Liver (tissue), 8 donors: ENCODE measurements at regions not wholly inside any gene's neighbourhood (a gene's known extent, or its start where the extent isn't known, plus 50 kb on each side); places are given as distances from the start of the nearest gene placed in this dataset.

ENCODE experiments used
- DNase-seq: peaks from one replicate; pipeline ENCODE4 v3.0.0-alpha.2; 2017; ENCODE audit warnings: low spot score
- H3K27ac ChIP-seq, 2 donors: one replicate each; pipeline ENCODE4 v1.7.0; 2013; ENCODE audit warnings: inconsistent platforms in 2 of 2, low read length in 2 of 2, control low read depth in 1 of 2, low read depth in 1 of 2, mild to moderate bottlenecking in 1 of 2
- H3K27me3 ChIP-seq, 4 donors: one replicate each; pipeline versions ENCODE4 v1.6.1 to v1.7.0; 2013; ENCODE audit warnings: low read length in 3 of 4, inconsistent platforms in 1 of 4, mild to moderate bottlenecking in 1 of 4, moderate library complexity in 1 of 4; ENCODE audit not compliant: control insufficient read depth in 4 of 4, insufficient read depth in 4 of 4
- H3K36me3 ChIP-seq, 4 donors: one replicate each; pipeline versions ENCODE4 v1.6.1 to v1.7.0; 2013; ENCODE audit warnings: low read length in 3 of 4, mild to moderate bottlenecking in 3 of 4, low read depth in 1 of 4, moderate library complexity in 1 of 4; ENCODE audit not compliant: control insufficient read depth in 4 of 4, insufficient read depth in 3 of 4
- H3K4me1 ChIP-seq, 4 donors: one replicate each; pipeline versions ENCODE4 v1.6.1 to v1.7.0; 2013; ENCODE audit warnings: low read length in 3 of 4, mild to moderate bottlenecking in 3 of 4, moderate library complexity in 1 of 4; ENCODE audit not compliant: control insufficient read depth in 4 of 4, insufficient read depth in 4 of 4
- H3K4me3 ChIP-seq, 3 donors: one replicate each; pipeline versions ENCODE4 v1.6.1 to v1.7.0; 2013; ENCODE audit warnings: low read length in 3 of 3, control low read depth in 1 of 3, low read depth in 1 of 3, mild to moderate bottlenecking in 1 of 3
- H3K9ac ChIP-seq, 2 donors: one replicate each; pipeline ENCODE4 v1.7.0; 2013; ENCODE audit warnings: low read length in 2 of 2, mild to moderate bottlenecking in 2 of 2, moderate library complexity in 2 of 2, control low read depth in 1 of 2, low read depth in 1 of 2
- H3K9me3 ChIP-seq, 4 donors: one replicate each; pipeline versions ENCODE4 v1.6.1 to v1.7.0; 2013; ENCODE audit warnings: low read length in 3 of 4; ENCODE audit not compliant: control insufficient read depth in 4 of 4
- CTCF ChIP-seq: fragments of 150-350 bp; IDR thresholded peaks from 2 replicates; pipeline ENCODE4 v1.5.1; 2017; ENCODE audit warnings: improper control_type of control experiment, low read depth, low read length; ENCODE audit not compliant: missing input control
- EGR1 ChIP-seq, 2 donors: IDR thresholded peaks; 2 replicates each; pipeline ENCODE4 v1.6.1; 2016 to 2018; ENCODE audit warnings: antibody characterized with exemption in 2 of 2, low read depth in 2 of 2
- FOXA1 ChIP-seq: IDR thresholded peaks from 2 replicates; pipeline ENCODE4 v1.6.1; 2016; ENCODE audit warnings: antibody characterized with exemption
- FOXA2 ChIP-seq: IDR thresholded peaks from 2 replicates; pipeline ENCODE4 v1.6.1; 2016; ENCODE audit warnings: antibody characterized with exemption
- GABPA ChIP-seq, 2 donors: IDR thresholded peaks in 1 of 2; conservative IDR thresholded peaks in 1 of 2; 2 replicates each; pipeline ENCODE4 v1.6.1; 2016; ENCODE audit warnings: antibody characterized with exemption in 2 of 2, mild to moderate bottlenecking in 1 of 2, moderate library complexity in 1 of 2
- HNF4A ChIP-seq, 2 donors: conservative IDR thresholded peaks; 2 replicates each; pipeline ENCODE4 v1.6.1; 2016; ENCODE audit warnings: antibody characterized with exemption in 2 of 2, mild to moderate bottlenecking in 2 of 2
- HNF4G ChIP-seq: IDR thresholded peaks from 2 replicates; pipeline ENCODE4 v1.6.1; 2016; ENCODE audit warnings: antibody characterized with exemption
- JUND ChIP-seq, 2 donors: IDR thresholded peaks; 2 replicates each; pipeline ENCODE4 v1.6.1; 2016; ENCODE audit warnings: antibody characterized with exemption in 2 of 2
- NR2F2 ChIP-seq: IDR thresholded peaks from 2 replicates; pipeline ENCODE4 v1.6.1; 2016; ENCODE audit warnings: antibody characterized with exemption
- RAD21 ChIP-seq, 2 donors: IDR thresholded peaks; 2 replicates each; pipeline ENCODE4 v1.6.1; 2016; ENCODE audit warnings: antibody characterized with exemption in 2 of 2, mild to moderate bottlenecking in 2 of 2
- REST ChIP-seq: IDR thresholded peaks from 2 replicates; pipeline ENCODE4 v1.6.1; 2016; ENCODE audit warnings: antibody characterized with exemption, mild to moderate bottlenecking
- RXRA ChIP-seq, 2 donors: IDR thresholded peaks; 2 replicates each; pipeline ENCODE4 v1.6.1; 2017 to 2018; ENCODE audit warnings: antibody characterized with exemption in 2 of 2, mild to moderate bottlenecking in 1 of 2
- SP1 ChIP-seq: IDR thresholded peaks from 2 replicates; pipeline ENCODE4 v1.6.1; 2018; ENCODE audit warnings: antibody characterized with exemption, mild to moderate bottlenecking
- TAF1 ChIP-seq: conservative IDR thresholded peaks from 2 replicates; pipeline ENCODE4 v1.6.1; 2016; ENCODE audit warnings: antibody characterized with exemption, mild to moderate bottlenecking
- YY1 ChIP-seq: IDR thresholded peaks from 2 replicates; pipeline ENCODE4 v1.6.1; 2016; ENCODE audit warnings: antibody characterized with exemption, mild to moderate bottlenecking
- ZBTB33 ChIP-seq: IDR thresholded peaks from 2 replicates; pipeline ENCODE4 v1.6.1; 2016; ENCODE audit warnings: antibody characterized with exemption
- WGBS: extraction: QIAGEN DNeasy Blood & Tissue Kit; methylation state at CpG from one replicate; pipeline ENCODE4 v1.1.7; 2013; 5-methylcytosine and 5-hydroxymethylcytosine counted together
- TF ChIP-seq, protein P1 (sequence below): IDR thresholded peaks from 2 replicates; pipeline ENCODE4 v1.6.1; 2016; ENCODE audit warnings: antibody characterized with exemption
- TF ChIP-seq, protein P2 (sequence below): IDR thresholded peaks from 2 replicates; pipeline ENCODE4 v1.6.1; 2016; ENCODE audit warnings: antibody characterized with exemption
- donor health status: healthy.
- donor health status: healthy.
- donor health status: healthy.
- donor health status: healthy.
- donor health status: healthy.

DNA sequence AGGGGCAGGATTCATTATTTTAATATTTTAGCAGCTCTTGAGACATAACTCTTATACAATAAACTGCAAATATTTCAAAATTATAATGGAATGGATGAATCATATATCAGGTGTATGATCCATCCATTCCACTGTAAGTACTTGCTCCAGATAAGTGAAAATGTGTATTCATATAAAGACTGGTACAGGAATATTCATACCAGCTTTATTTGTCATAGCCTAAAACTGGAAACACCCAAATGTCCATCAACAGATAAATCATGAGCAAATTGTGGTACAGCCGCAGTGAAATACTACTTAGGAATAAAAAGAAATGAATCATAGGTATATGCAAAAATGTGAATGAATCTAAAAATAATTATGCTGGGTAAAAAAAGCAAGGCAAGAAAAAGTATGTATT is 263.6 kb upstream of the SYT10 start:
- no peak for DNase-seq
- Histone ChIP-seq H3K4me1 (no peaks in the 10 kb centered on the region), H3K27me3 (no peaks in the 10 kb centered on the region), H3K27ac (no peak overlapping the region), H3K9ac (no peak overlapping the region), H3K4me3 (no peak overlapping the region), H3K9me3 (no peaks in the 10 kb centered on the region), H3K36me3 (no peaks in the 10 kb centered on the region)
- 81% methylated on average over 1 of the region's 1 CpG for WGBS
- TF ChIP-seq REST: no peak
- TF ChIP-seq ZBTB33: no peak
- TF ChIP-seq, protein P1, sequence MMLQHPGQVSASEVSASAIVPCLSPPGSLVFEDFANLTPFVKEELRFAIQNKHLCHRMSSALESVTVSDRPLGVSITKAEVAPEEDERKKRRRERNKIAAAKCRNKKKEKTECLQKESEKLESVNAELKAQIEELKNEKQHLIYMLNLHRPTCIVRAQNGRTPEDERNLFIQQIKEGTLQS: no peak
- TF ChIP-seq RXRA (IDR thresholded peaks at IDR 0.05): no peak
- no peak for TF ChIP-seq EGR1 (IDR thresholded peaks at IDR 0.05; ENCODE audit: low read depth in 2 of 2)
- TF ChIP-seq HNF4G: no peak
- TF ChIP-seq FOXA1: no peak
- TF ChIP-seq JUND (IDR thresholded peaks at IDR 0.05): no peak
- TF ChIP-seq HNF4A (conservative IDR thresholded peaks at IDR 0.05): no peak
- TF ChIP-seq RAD21 (IDR thresholded peaks at IDR 0.05): no peak
- TF ChIP-seq, protein P2, sequence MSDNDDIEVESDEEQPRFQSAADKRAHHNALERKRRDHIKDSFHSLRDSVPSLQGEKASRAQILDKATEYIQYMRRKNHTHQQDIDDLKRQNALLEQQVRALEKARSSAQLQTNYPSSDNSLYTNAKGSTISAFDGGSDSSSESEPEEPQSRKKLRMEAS: no peak
- TF ChIP-seq TAF1: no peak
- TF ChIP-seq CTCF: no peak
- TF ChIP-seq GABPA (IDR thresholded peaks at IDR 0.05 in 1 of 2, conservative IDR thresholded peaks at IDR 0.05 in 1 of 2): no peak
- no peak for TF ChIP-seq YY1
- no peak for TF ChIP-seq FOXA2
- no peak for TF ChIP-seq NR2F2
- TF ChIP-seq SP1: no peak
